Endothelial cell of umbilical vein (primary cell): ENCODE measurements at regions not wholly inside any gene's neighbourhood (a gene's known extent, or its start where the extent isn't known, plus 50 kb on each side); places are given as distances from the start of the nearest gene placed in this dataset.

Experiments
- BruUV-seq: library from RNA; stranded (reverse); fragments of 400-500 nt; replicated peaks from 2 replicates; lab custom pipeline; 2021; lab: Mats Ljungman, UMichigan
- CTCF ChIA-PET: fragments of 300-600, 350-600 bp; sonication (Branson Sonifier 250); formaldehyde crosslinking; loops from one replicate; lab custom pipeline; 2021; ENCODE audit warnings: antibody characterized with exemption, inconsistent platforms; lab: Charles Lee
- POLR2A ChIA-PET: fragments of 300-600, 350-600 bp; sonication (Branson Sonifier 250); formaldehyde crosslinking; loops from one replicate; lab custom pipeline; 2021; ENCODE audit warnings: antibody characterized with exemption, inconsistent platforms; lab: Charles Lee
- DNase-seq: peaks from one replicate; pipeline ENCODE4 v3.0.0-alpha.2; 2011; ENCODE audit warnings: low read depth, low spot score
- FAIRE-seq: peaks from 2 replicates; lab custom pipeline; 2011; peaks lifted over from hg19 to GRCh38; lab: Jason Lieb, UNC
- H2AFZ ChIP-seq: 2 replicates; pipeline ENCODE4 v1.6.0; 2012; ENCODE audit warnings: low read depth, low read length, control low read depth, inconsistent platforms
- H3K27ac ChIP-seq: 2 replicates; pipeline ENCODE4 v1.5.1; 2011; ENCODE audit warnings: low read depth, mild to moderate bottlenecking, control low read depth, low read length, moderate library complexity; ENCODE audit not compliant: insufficient read depth
- H3K27me3 ChIP-seq, 2 experiments: 2 replicates each; pipeline versions ENCODE4 v1.6.0 to v1.6.1; 2011; ENCODE audit warnings: low read length in 2 of 2, mixed read lengths in 1 of 2; ENCODE audit not compliant: control insufficient read depth in 2 of 2, insufficient read depth in 2 of 2
- H3K36me3 ChIP-seq, 2 experiments: 2 replicates in 1 of 2; 3 replicates in 1 of 2; pipeline ENCODE4 v1.5.1; 2011; ENCODE audit warnings: low read length in 2 of 2, mild to moderate bottlenecking in 1 of 2, moderate library complexity in 1 of 2; ENCODE audit not compliant: control insufficient read depth in 2 of 2, insufficient read depth in 2 of 2; ENCODE audit errors: extremely low read depth in 1 of 2
- H3K4me1 ChIP-seq: 3 replicates; pipeline ENCODE4 v1.5.1; 2011; ENCODE audit warnings: mild to moderate bottlenecking, low read length; ENCODE audit not compliant: control insufficient read depth, insufficient read depth; ENCODE audit errors: extremely low read depth
- H3K4me2 ChIP-seq: 2 replicates; pipeline ENCODE4 v1.6.1; 2011; ENCODE audit warnings: low read length, control low read depth, mixed read lengths; ENCODE audit not compliant: insufficient read depth
- H3K4me3 ChIP-seq, 3 experiments: fragments of 200-600 bp in 1 of 3; sonication (generic), shearing (Covaris generic) in 1 of 3; replicated peaks in 1 of 3; 2 replicates each; pipeline ENCODE4 v1.5.1; 2011 to 2016; ENCODE audit warnings: control low read depth in 3 of 3, low read length in 3 of 3, mild to moderate bottlenecking in 2 of 3, inconsistent platforms in 1 of 3, low read depth in 1 of 3, moderate library complexity in 1 of 3; ENCODE audit not compliant: insufficient read depth in 1 of 3
- H3K79me2 ChIP-seq: 2 replicates; pipeline ENCODE4 v1.6.0; 2012; ENCODE audit warnings: low read length, inconsistent platforms; ENCODE audit not compliant: control insufficient read depth, insufficient read depth
- H3K9ac ChIP-seq: replicated peaks from 2 replicates; pipeline ENCODE3; 2011; ENCODE audit warnings: low read length, control low read depth; ENCODE audit not compliant: insufficient read depth; ENCODE audit errors: extremely low read depth
- H3K9me1 ChIP-seq: replicated peaks from 3 replicates; pipeline ENCODE4 v1.6.0; 2011; ENCODE audit warnings: mild to moderate bottlenecking, low read length; ENCODE audit not compliant: control insufficient read depth, insufficient read depth; ENCODE audit errors: extremely low read depth
- H3K9me3 ChIP-seq: replicated peaks from 2 replicates; pipeline ENCODE4 v1.5.1; 2012; ENCODE audit warnings: low read length, inconsistent platforms; ENCODE audit not compliant: control insufficient read depth, insufficient read depth
- H4K20me1 ChIP-seq: replicated peaks from 2 replicates; pipeline ENCODE3; 2011; ENCODE audit warnings: mild to moderate bottlenecking, low read length; ENCODE audit not compliant: control insufficient read depth, insufficient read depth; ENCODE audit errors: extremely low read depth
- EZH2 ChIP-seq: IDR thresholded peaks from 2 replicates; pipeline ENCODE4 v1.6.1; 2012; ENCODE audit warnings: borderline replicate concordance, low read depth, mild to moderate bottlenecking, moderate library complexity, low read length, inconsistent platforms; ENCODE audit not compliant: severe bottlenecking
- FOS ChIP-seq: IDR thresholded peaks from 2 replicates; pipeline ENCODE4 v1.6.1; 2011; ENCODE audit warnings: mild to moderate bottlenecking, low read length, moderate library complexity, borderline replicate concordance; ENCODE audit not compliant: insufficient read depth
- GATA2 ChIP-seq: IDR thresholded peaks from 2 replicates; pipeline ENCODE4 v1.7.0; 2011; ENCODE audit warnings: low read depth, mild to moderate bottlenecking, moderate library complexity, mixed read lengths, low read length; ENCODE audit not compliant: insufficient read length, insufficient read depth
- JUN ChIP-seq: IDR thresholded peaks from 2 replicates; pipeline ENCODE4 v1.6.1; 2011; ENCODE audit warnings: borderline replicate concordance, low read depth; ENCODE audit not compliant: insufficient read length, insufficient read depth
- MAX ChIP-seq: IDR thresholded peaks from 2 replicates; pipeline ENCODE4 v1.6.1; 2011; ENCODE audit not compliant: insufficient read depth, insufficient read length
- MYC ChIP-seq: IDR thresholded peaks from one replicate; pipeline ENCODE4 v1.6.1; 2011; ENCODE audit warnings: mild to moderate bottlenecking, low read depth, low read length
- POLR2A ChIP-seq: IDR thresholded peaks from 2 replicates; pipeline ENCODE4 v1.6.1; 2012; ENCODE audit warnings: low read depth, mild to moderate bottlenecking, control low read depth, low read length
- POLR2AphosphoS5 ChIP-seq: IDR thresholded peaks from 2 replicates; pipeline ENCODE4 v1.6.1; 2012; ENCODE audit warnings: low read depth, mild to moderate bottlenecking, control low read depth, low read length, moderate library complexity; ENCODE audit not compliant: insufficient read depth
- dilution Hi-C: fragments of 300-500 bp; cut with MboI; formaldehyde crosslinking; loops from one replicate; pipeline ENCODE4 v1.15.0; 2019; ENCODE audit warnings: low sequenced_read_pairs; ENCODE audit not compliant: extremely low pct_ligation_motif_present
- intact Hi-C: fragments of 100-400 bp; cut with micrococcal nuclease; formaldehyde crosslinking; loops from one replicate; pipeline ENCODE4 v1.10.0; 2022
- TF ChIP-seq, protein P1 (sequence below), 2 donors: IDR thresholded peaks; 1 replicate in 1 of 2; 2 replicates in 1 of 2; pipeline ENCODE4 v1.5.1; 2011; ENCODE audit warnings: low read length in 2 of 2, mild to moderate bottlenecking in 2 of 2, moderate library complexity in 2 of 2, control low read depth in 1 of 2, inconsistent platforms in 1 of 2, low read depth in 1 of 2; ENCODE audit not compliant: insufficient read depth in 1 of 2; ENCODE audit errors: extremely low read depth in 1 of 2

GRCh38 chr7:52135403-52135802 lies 818.8 kb upstream of the COBL start:
- no peak for TF ChIP-seq MAX
- Histone ChIP-seq H3K4me3 (no peak overlapping the region), H3K36me3 (no peaks in the 10 kb centered on the region), H3K9ac (no peak overlapping the region), H3K9me3 (no peaks in the 10 kb centered on the region), H3K4me1 (no peaks in the 10 kb centered on the region), H4K20me1 (no peaks in the 10 kb centered on the region), H3K27me3 (no peaks in the 10 kb centered on the region), H3K4me2 (no peak overlapping the region), H2AFZ (no peak overlapping the region), H3K9me1 (no peaks in the 10 kb centered on the region), H3K27ac (no peak overlapping the region), H3K79me2 (no peaks in the 10 kb centered on the region)
- no TSS peak for BruUV-seq
- dilution Hi-C loops (no loop called here), intact Hi-C loops (no loop called here)
- FAIRE-seq (no peak), DNase-seq (no peak)
- ChIA-PET POLR2A (no interaction called here), CTCF (no interaction called here)

- TF ChIP-seq, protein P1, sequence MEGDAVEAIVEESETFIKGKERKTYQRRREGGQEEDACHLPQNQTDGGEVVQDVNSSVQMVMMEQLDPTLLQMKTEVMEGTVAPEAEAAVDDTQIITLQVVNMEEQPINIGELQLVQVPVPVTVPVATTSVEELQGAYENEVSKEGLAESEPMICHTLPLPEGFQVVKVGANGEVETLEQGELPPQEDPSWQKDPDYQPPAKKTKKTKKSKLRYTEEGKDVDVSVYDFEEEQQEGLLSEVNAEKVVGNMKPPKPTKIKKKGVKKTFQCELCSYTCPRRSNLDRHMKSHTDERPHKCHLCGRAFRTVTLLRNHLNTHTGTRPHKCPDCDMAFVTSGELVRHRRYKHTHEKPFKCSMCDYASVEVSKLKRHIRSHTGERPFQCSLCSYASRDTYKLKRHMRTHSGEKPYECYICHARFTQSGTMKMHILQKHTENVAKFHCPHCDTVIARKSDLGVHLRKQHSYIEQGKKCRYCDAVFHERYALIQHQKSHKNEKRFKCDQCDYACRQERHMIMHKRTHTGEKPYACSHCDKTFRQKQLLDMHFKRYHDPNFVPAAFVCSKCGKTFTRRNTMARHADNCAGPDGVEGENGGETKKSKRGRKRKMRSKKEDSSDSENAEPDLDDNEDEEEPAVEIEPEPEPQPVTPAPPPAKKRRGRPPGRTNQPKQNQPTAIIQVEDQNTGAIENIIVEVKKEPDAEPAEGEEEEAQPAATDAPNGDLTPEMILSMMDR (IDR thresholded peaks at IDR 0.05; ENCODE audit: extremely low read depth in 1 of 2, insufficient read depth in 1 of 2, low read depth in 1 of 2, low read length in 2 of 2) = no peak
- TF ChIP-seq EZH2 (no peak), GATA2 (no peak), POLR2AphosphoS5 (no peak), JUN (no peak), POLR2A (no peak), MYC (no peak), FOS (no peak), MAX (no peak)
- dilution Hi-C loops = no loop called here
- no peaks in the 10 kb centered on the region for H3K79me2 ChIP-seq
Observed at GRCh38 chr7:52129278-52129677, 812.7 kb upstream of the COBL start.

More at GRCh38 chr7:52129278-52129677, 812.7 kb upstream of the COBL start:
- Histone ChIP-seq H3K9me1 (no peaks in the 10 kb centered on the region), H3K4me1 (no peaks in the 10 kb centered on the region), H3K36me3 (no peaks in the 10 kb centered on the region), H3K27ac (no peak overlapping the region), H3K4me3 (no peak overlapping the region), H3K9ac (no peak overlapping the region), H2AFZ (no peak overlapping the region), H4K20me1 (no peaks in the 10 kb centered on the region), H3K4me2 (no peak overlapping the region), H3K27me3 (no peaks in the 10 kb centered on the region), H3K9me3 (no peaks in the 10 kb centered on the region)
- FAIRE-seq = no peak
- ChIA-PET CTCF (no interaction called here), POLR2A (no interaction called here)
- no TSS peak for BruUV-seq
- intact Hi-C loops = no loop called here
- no peak for DNase-seq
